Naive thymus-derived CD4-positive, alpha-beta T cell (primary cell): ENCODE measurements at regions not wholly inside any gene's neighbourhood (a gene's known extent, or its start where the extent isn't known, plus 50 kb on each side); places are given as distances from the start of the nearest gene placed in this dataset.

Experiments used
- ATAC-seq: fragments of 150-1000 bp; cut with Tn5 transposase; 2 replicates; pipeline ENCODE4 v1.10.0; 2021; ENCODE audit warnings: mild to moderate bottlenecking, moderate library complexity
- CTCF ChIA-PET: fragments of 350-600 bp; sonication (Branson Sonifier 250); formaldehyde crosslinking; loops from one replicate; lab custom pipeline; 2021; ENCODE audit warnings: antibody characterized with exemption; lab: Charles Lee
- POLR2A ChIA-PET: fragments of 350-600 bp; sonication (Branson Sonifier 250); formaldehyde crosslinking; loops from one replicate; lab custom pipeline; 2021; ENCODE audit warnings: antibody characterized with exemption, inconsistent platforms; lab: Charles Lee
- DNase-seq, 9 donors: peaks; one replicate each; pipeline versions ENCODE4 v3.0.0 to v3.0.0-alpha.2; 2020 to 2022; ENCODE audit warnings: mixed read lengths in 1 of 9
- H3K27ac ChIP-seq: one replicate; pipeline ENCODE4 v1.7.0; 2013; ENCODE audit warnings: mild to moderate bottlenecking, low read depth, low read length, moderate library complexity
- H3K27me3 ChIP-seq, 2 donors: one replicate each; pipeline ENCODE4 v1.7.0; 2013; ENCODE audit warnings: low read length in 2 of 2, mild to moderate bottlenecking in 2 of 2, moderate library complexity in 2 of 2; ENCODE audit not compliant: control insufficient read depth in 2 of 2, insufficient read depth in 2 of 2
- H3K36me3 ChIP-seq, 3 experiments: 1 replicate in 2 of 3; 2 replicates in 1 of 3; pipeline ENCODE4 v1.7.0; 2013; ENCODE audit warnings: low read length in 3 of 3, mild to moderate bottlenecking in 3 of 3, moderate library complexity in 1 of 3; ENCODE audit not compliant: insufficient read depth in 3 of 3, control insufficient read depth in 2 of 3
- H3K4me1 ChIP-seq, 2 donors: one replicate each; pipeline ENCODE4 v1.7.0; 2013; ENCODE audit warnings: low read length in 2 of 2, mild to moderate bottlenecking in 2 of 2, moderate library complexity in 1 of 2; ENCODE audit not compliant: control insufficient read depth in 2 of 2, insufficient read depth in 2 of 2
- H3K4me3 ChIP-seq: 2 replicates; pipeline ENCODE4 v1.7.0; 2013; ENCODE audit warnings: mild to moderate bottlenecking, low read length
- H3K9me3 ChIP-seq, 3 experiments: 1 replicate in 2 of 3; 2 replicates in 1 of 3; pipeline ENCODE4 v1.7.0; 2013; ENCODE audit warnings: low read length in 3 of 3; ENCODE audit not compliant: control insufficient read depth in 2 of 3
- H3K27ac Mint-ChIP-seq, 9 donors: one replicate each; pipeline ENCODE4 v1.8.0; 2020 to 2022; ENCODE audit warnings: mixed read lengths in 9 of 9, mild to moderate bottlenecking in 8 of 9, moderate library complexity in 5 of 9, inconsistent platforms in 2 of 9
- H3K27me3 Mint-ChIP-seq, 5 donors: one replicate each; pipeline ENCODE4 v1.8.0; 2021 to 2022; ENCODE audit warnings: mixed read lengths in 5 of 5, mild to moderate bottlenecking in 1 of 5
- H3K36me3 Mint-ChIP-seq, 5 donors: one replicate each; pipeline ENCODE4 v1.8.0; 2020 to 2022; ENCODE audit warnings: mixed read lengths in 5 of 5, mild to moderate bottlenecking in 3 of 5, inconsistent platforms in 1 of 5
- H3K4me1 Mint-ChIP-seq, 7 donors: one replicate each; pipeline ENCODE4 v1.8.0; 2020 to 2022; ENCODE audit warnings: mixed read lengths in 7 of 7, mild to moderate bottlenecking in 3 of 7, inconsistent platforms in 1 of 7
- H3K4me3 Mint-ChIP-seq, 10 donors: one replicate each; pipeline ENCODE4 v1.8.0; 2020 to 2022; ENCODE audit warnings: mild to moderate bottlenecking in 10 of 10, mixed read lengths in 10 of 10, moderate library complexity in 6 of 10, inconsistent platforms in 2 of 10
- H3K9me3 Mint-ChIP-seq, 11 donors: one replicate each; pipeline ENCODE4 v1.8.0; 2020 to 2022; ENCODE audit warnings: mixed read lengths in 11 of 11, mild to moderate bottlenecking in 4 of 11, inconsistent platforms in 1 of 11, moderate library complexity in 1 of 11
- intact Hi-C, 2 donors: fragments of 100-400 bp; cut with micrococcal nuclease; formaldehyde crosslinking; loops; one replicate each; pipeline ENCODE4 v1.15.1; 2023

GRCh38 chr6:99810942-99811620, 182.9 kb downstream of the MCHR2 start:
- no peaks in the 10 kb centered on the region for H3K36me3 Mint-ChIP-seq
- ChIA-PET POLR2A (no interaction called here), CTCF (no interaction called here)

GRCh38 chr6:99811636-99812035, 182.4 kb downstream of the MCHR2 start:
- ATAC-seq = no peak
- H3K4me3 Mint-ChIP-seq = no peak overlapping the region
- Histone ChIP-seq H3K27me3 (no peaks in the 10 kb centered on the region), H3K4me3 (no peak overlapping the region), H3K4me1 (no peaks in the 10 kb centered on the region), H3K36me3 (no peaks in the 10 kb centered on the region), H3K27ac (no peak overlapping the region), H3K9me3 (no peaks in the 10 kb centered on the region)
- peaks cover 17 to 47% (median 35%) of the 10 kb centered on the region in 5 donors for H3K27me3 Mint-ChIP-seq
- no peaks in the 10 kb centered on the region for H3K36me3 Mint-ChIP-seq
- H3K9me3 Mint-ChIP-seq = no peaks in the 10 kb centered on the region
- intact Hi-C loops = no loop called here
- H3K4me1 Mint-ChIP-seq = peaks cover 0 to 2% (median 0%) of the 10 kb centered on the region in 7 donors
- H3K27ac Mint-ChIP-seq = no peak overlapping the region
- ChIA-PET POLR2A (no interaction called here), CTCF (no interaction called here)
- DNase-seq = no peak

More at GRCh38 chr6:99810942-99811620, 182.9 kb downstream of the MCHR2 start:
- Mint-ChIP-seq H3K27ac (no peak overlapping the region), H3K9me3 (no peaks in the 10 kb centered on the region), H3K27me3 (peaks cover 17 to 41% (median 31%) of the 10 kb centered on the region in 5 donors), H3K4me3 (no peak overlapping the region), H3K4me1 (peaks cover 0 to 2% (median 0%) of the 10 kb centered on the region in 7 donors)
- no peak for DNase-seq
- intact Hi-C loops = no loop called here
- no peak for ATAC-seq
- Histone ChIP-seq H3K4me3 (no peak overlapping the region), H3K27me3 (no peaks in the 10 kb centered on the region), H3K36me3 (no peaks in the 10 kb centered on the region), H3K27ac (no peak overlapping the region), H3K4me1 (no peaks in the 10 kb centered on the region), H3K9me3 (no peaks in the 10 kb centered on the region)

GRCh38 chr6:99813565-99813964, 180.5 kb downstream of the MCHR2 start:
- POLR2A ChIA-PET = no interaction called here

GRCh38 chr6:99814230-99814928, 179.6 kb downstream of the MCHR2 start:
- intact Hi-C loops = no loop called here
- H3K9me3 ChIP-seq = no peaks in the 10 kb centered on the region
- Mint-ChIP-seq H3K4me3 (no peak overlapping the region), H3K4me1 (no peaks in the 10 kb centered on the region), H3K27ac (no peak overlapping the region), H3K27me3 (peaks cover 12 to 54% (median 37%) of the 10 kb centered on the region in 5 donors), H3K36me3 (no peaks in the 10 kb centered on the region), H3K9me3 (no peaks in the 10 kb centered on the region)
- ATAC-seq (no peak), DNase-seq (no peak)
- H3K4me1 ChIP-seq = no peaks in the 10 kb centered on the region
- H3K4me3 ChIP-seq = no peak overlapping the region
- no peak overlapping the region for H3K27ac ChIP-seq
- CTCF ChIA-PET = interaction anchor here (0.9 kb wide), 1 partner anchor 24 kb away, joined by 3 read pairs; no protein-coding TSS in a partner anchor
- H3K36me3 ChIP-seq = no peaks in the 10 kb centered on the region
- H3K27me3 ChIP-seq = no peaks in the 10 kb centered on the region
- POLR2A ChIA-PET = no interaction called here

More at GRCh38 chr6:99813565-99813964, 180.5 kb downstream of the MCHR2 start:
- Mint-ChIP-seq H3K4me3 (no peak overlapping the region), H3K27ac (no peak overlapping the region), H3K27me3 (peaks cover 14 to 55% (median 42%) of the 10 kb centered on the region in 5 donors), H3K9me3 (no peaks in the 10 kb centered on the region), H3K4me1 (peaks cover 0 to 2% (median 0%) of the 10 kb centered on the region in 7 donors), H3K36me3 (no peaks in the 10 kb centered on the region)
- Histone ChIP-seq H3K27ac (no peak overlapping the region), H3K27me3 (no peaks in the 10 kb centered on the region), H3K4me1 (no peaks in the 10 kb centered on the region), H3K36me3 (no peaks in the 10 kb centered on the region), H3K4me3 (no peak overlapping the region), H3K9me3 (no peaks in the 10 kb centered on the region)
- intact Hi-C loops = no loop called here
- DNase-seq (no peak), ATAC-seq (no peak)
- CTCF ChIA-PET = interaction anchor here (0.9 kb wide), 1 partner anchor 25 kb away, joined by 3 read pairs; no protein-coding TSS in a partner anchor

GRCh38 chr6:99816795-99817194, 177.2 kb downstream of the MCHR2 start:
- Histone ChIP-seq H3K36me3 (no peaks in the 10 kb centered on the region), H3K27me3 (no peaks in the 10 kb centered on the region), H3K27ac (no peak overlapping the region), H3K4me1 (no peaks in the 10 kb centered on the region), H3K4me3 (no peak overlapping the region), H3K9me3 (no peaks in the 10 kb centered on the region)
- peaks cover 7 to 55% (median 29%) of the 10 kb centered on the region in 5 donors for H3K27me3 Mint-ChIP-seq
- no peaks in the 10 kb centered on the region for H3K4me1 Mint-ChIP-seq
- H3K36me3 Mint-ChIP-seq = no peaks in the 10 kb centered on the region
- no peak for DNase-seq
- POLR2A ChIA-PET = no interaction called here
- CTCF ChIA-PET = no interaction called here
- ATAC-seq = no peak
- H3K9me3 Mint-ChIP-seq = no peaks in the 10 kb centered on the region
- no peak overlapping the region for H3K27ac Mint-ChIP-seq
- intact Hi-C loops = no loop called here
- H3K4me3 Mint-ChIP-seq = no peak overlapping the region

GRCh38 chr6:99818161-99818560, 175.9 kb downstream of the MCHR2 start:
- H3K27me3 ChIP-seq = no peaks in the 10 kb centered on the region
- no peaks in the 10 kb centered on the region for H3K36me3 ChIP-seq
- Mint-ChIP-seq H3K27me3 (peaks cover 15 to 57% (median 27%) of the 10 kb centered on the region in 5 donors), H3K27ac (no peak overlapping the region), H3K36me3 (no peaks in the 10 kb centered on the region), H3K4me1 (peaks cover 0 to 7% (median 5%) of the 10 kb centered on the region in 7 donors), H3K9me3 (no peaks in the 10 kb centered on the region), H3K4me3 (no peak overlapping the region)
- ChIA-PET CTCF (no interaction called here), POLR2A (no interaction called here)
- ATAC-seq (no peak), DNase-seq (no peak)
- no peak overlapping the region for H3K27ac ChIP-seq
- no peak overlapping the region for H3K4me3 ChIP-seq
- H3K4me1 ChIP-seq = peaks cover 0 to 2% of the 10 kb centered on the region in 2 donors
- no peaks in the 10 kb centered on the region for H3K9me3 ChIP-seq
- intact Hi-C loops = no loop called here
